ENCODE measurements at regions not wholly inside any gene's neighbourhood (a gene's known extent, or its start where the extent isn't known, plus 50 kb on each side); places are given as distances from the start of the nearest gene placed in this dataset.
"Not testable (repeated sequence)": the region's sequence is repeated elsewhere in the genome, so short reads cannot be mapped to it uniquely, and the experiment has no call there.

- H3K27me3 Mint-ChIP-seq; H3K9me3 Mint-ChIP-seq (ENCODE audit: low read depth); H3K4me3 Mint-ChIP-seq; H3K4me1 Mint-ChIP-seq (ENCODE audit: low read depth); H3K27ac Mint-ChIP-seq; H3K36me3 Mint-ChIP-seq: not testable (repeated sequence)
These were observed 155.0 kb downstream of the THBS2 start for GRCh38 chr6:169098651-169099050.

GRCh38 chr6:169098116-169098515 lies 155.5 kb downstream of the THBS2 start:
- H3K4me1 Mint-ChIP-seq (ENCODE audit: low read depth) = no peaks in the 10 kb centered on the region
- no peak overlapping the region for H3K4me3 Mint-ChIP-seq
- H3K9me3 Mint-ChIP-seq (ENCODE audit: low read depth) = no peaks in the 10 kb centered on the region
- peaks cover 10% of the 10 kb centered on the region for H3K27me3 Mint-ChIP-seq
- no peaks in the 10 kb centered on the region for H3K36me3 Mint-ChIP-seq
- H3K27ac Mint-ChIP-seq = no peak overlapping the region

- H3K27me3 Mint-ChIP-seq = peaks cover 10% of the 10 kb centered on the region
- no peaks in the 10 kb centered on the region for H3K4me1 Mint-ChIP-seq (ENCODE audit: low read depth)
- H3K9me3 Mint-ChIP-seq (ENCODE audit: low read depth) = no peaks in the 10 kb centered on the region
- H3K4me3 Mint-ChIP-seq = no peak overlapping the region
- no peaks in the 10 kb centered on the region for H3K36me3 Mint-ChIP-seq
- no peak overlapping the region for H3K27ac Mint-ChIP-seq
These were observed 156.2 kb downstream of the THBS2 start for GRCh38 chr6:169097381-169097959.

GRCh38 chr6:169096388-169096787 lies 157.3 kb downstream of the THBS2 start:
- no peaks in the 10 kb centered on the region for H3K36me3 Mint-ChIP-seq
- H3K4me3 Mint-ChIP-seq = no peak overlapping the region
- H3K27me3 Mint-ChIP-seq = peaks cover 6% of the 10 kb centered on the region
- no peaks in the 10 kb centered on the region for H3K4me1 Mint-ChIP-seq (ENCODE audit: low read depth)
- H3K27ac Mint-ChIP-seq = no peak overlapping the region
- peaks cover 4% of the 10 kb centered on the region for H3K9me3 Mint-ChIP-seq (ENCODE audit: low read depth)

GRCh38 chr6:169095153-169095552 lies 158.5 kb downstream of the THBS2 start:
- peaks cover 8% of the 10 kb centered on the region for H3K9me3 Mint-ChIP-seq (ENCODE audit: low read depth)
- peaks cover 5% of the 10 kb centered on the region for H3K27me3 Mint-ChIP-seq
- no peak overlapping the region for H3K27ac Mint-ChIP-seq

GRCh38 chr6:169094552-169094950 lies 159.1 kb downstream of the THBS2 start:
- H3K27me3 Mint-ChIP-seq = peaks cover 3% of the 10 kb centered on the region
- no peak overlapping the region for H3K27ac Mint-ChIP-seq
- peaks cover 13% of the 10 kb centered on the region for H3K9me3 Mint-ChIP-seq (ENCODE audit: low read depth)
- H3K4me1 Mint-ChIP-seq (ENCODE audit: low read depth) = no peaks in the 10 kb centered on the region
- no peak overlapping the region for H3K4me3 Mint-ChIP-seq
- H3K36me3 Mint-ChIP-seq = peaks cover 2% of the 10 kb centered on the region

More at GRCh38 chr6:169095153-169095552, 158.5 kb downstream of the THBS2 start:
- Mint-ChIP-seq H3K36me3 (peaks cover under 1% of the 10 kb centered on the region), H3K4me3 (no peak overlapping the region), H3K4me1 (ENCODE audit: low read depth) (no peaks in the 10 kb centered on the region)

GRCh38 chr6:169093770-169094551 lies 159.7 kb downstream of the THBS2 start:
- H3K27me3 Mint-ChIP-seq = peaks cover 3% of the 10 kb centered on the region
- H3K27ac Mint-ChIP-seq = no peak overlapping the region
- H3K4me3 Mint-ChIP-seq = no peak overlapping the region
- H3K36me3 Mint-ChIP-seq = peaks cover 2% of the 10 kb centered on the region
- no peaks in the 10 kb centered on the region for H3K4me1 Mint-ChIP-seq (ENCODE audit: low read depth)
- H3K9me3 Mint-ChIP-seq (ENCODE audit: low read depth) = peaks cover 15% of the 10 kb centered on the region

GRCh38 chr6:169093066-169093723 lies 160.5 kb downstream of the THBS2 start:
- H3K4me3 Mint-ChIP-seq = no peak overlapping the region
- no peak overlapping the region for H3K27ac Mint-ChIP-seq
- peaks cover 2% of the 10 kb centered on the region for H3K36me3 Mint-ChIP-seq
- no peaks in the 10 kb centered on the region for H3K4me1 Mint-ChIP-seq (ENCODE audit: low read depth)
- H3K9me3 Mint-ChIP-seq (ENCODE audit: low read depth) = peaks cover 17% of the 10 kb centered on the region
- peaks cover 3% of the 10 kb centered on the region for H3K27me3 Mint-ChIP-seq

GRCh38 chr6:169092375-169092774 lies 161.3 kb downstream of the THBS2 start:
- Mint-ChIP-seq H3K36me3 (peaks cover 2% of the 10 kb centered on the region), H3K27me3 (peaks cover 2% of the 10 kb centered on the region), H3K4me3 (no peak overlapping the region), H3K27ac (no peak overlapping the region), H3K9me3 (ENCODE audit: low read depth) (peaks cover 17% of the 10 kb centered on the region), H3K4me1 (ENCODE audit: low read depth) (no peaks in the 10 kb centered on the region)

GRCh38 chr6:169090514-169091127 lies 163.0 kb downstream of the THBS2 start:
- H3K36me3 Mint-ChIP-seq; H3K4me1 Mint-ChIP-seq (ENCODE audit: low read depth); H3K27me3 Mint-ChIP-seq; H3K4me3 Mint-ChIP-seq; H3K27ac Mint-ChIP-seq: not testable (repeated sequence)
- H3K9me3 Mint-ChIP-seq (ENCODE audit: low read depth) = peaks cover 17% of the 10 kb centered on the region

- Mint-ChIP-seq H3K4me1 (ENCODE audit: low read depth) (no peaks in the 10 kb centered on the region), H3K27ac (no peak overlapping the region), H3K36me3 (peaks cover 2% of the 10 kb centered on the region), H3K9me3 (ENCODE audit: low read depth) (peaks cover 17% of the 10 kb centered on the region), H3K27me3 (no peaks in the 10 kb centered on the region), H3K4me3 (no peak overlapping the region)
These were observed 164.9 kb downstream of the THBS2 start for GRCh38 chr6:169088762-169089161.

GRCh38 chr6:169087443-169088041 lies 166.1 kb downstream of the THBS2 start:
- Mint-ChIP-seq H3K4me1 (ENCODE audit: low read depth) (no peaks in the 10 kb centered on the region), H3K4me3 (no peak overlapping the region), H3K27ac (no peak overlapping the region), H3K27me3 (no peaks in the 10 kb centered on the region), H3K9me3 (ENCODE audit: low read depth) (peaks cover 17% of the 10 kb centered on the region), H3K36me3 (peaks cover 2% of the 10 kb centered on the region)

- H3K9me3 Mint-ChIP-seq (ENCODE audit: low read depth) = peaks cover 14% of the 10 kb centered on the region
- not testable (repeated sequence) for H3K27me3 Mint-ChIP-seq; H3K27ac Mint-ChIP-seq; H3K4me3 Mint-ChIP-seq; H3K36me3 Mint-ChIP-seq; H3K4me1 Mint-ChIP-seq (ENCODE audit: low read depth)
These were observed 167.0 kb downstream of the THBS2 start for GRCh38 chr6:169086616-169087015.

- Mint-ChIP-seq H3K4me1 (ENCODE audit: low read depth) (no peaks in the 10 kb centered on the region), H3K36me3 (peaks cover 2% of the 10 kb centered on the region), H3K4me3 (no peak overlapping the region), H3K27ac (no peak overlapping the region), H3K27me3 (no peaks in the 10 kb centered on the region), H3K9me3 (ENCODE audit: low read depth) (peaks cover 10% of the 10 kb centered on the region)
These were observed 167.6 kb downstream of the THBS2 start for GRCh38 chr6:169086020-169086419.

- no peak overlapping the region for H3K4me3 Mint-ChIP-seq
These were observed 168.2 kb downstream of the THBS2 start for GRCh38 chr6:169085466-169085865.

More at GRCh38 chr6:169085466-169085865, 168.2 kb downstream of the THBS2 start:
- peaks cover 2% of the 10 kb centered on the region for H3K36me3 Mint-ChIP-seq
- peaks cover 10% of the 10 kb centered on the region for H3K9me3 Mint-ChIP-seq (ENCODE audit: low read depth)
- no peaks in the 10 kb centered on the region for H3K4me1 Mint-ChIP-seq (ENCODE audit: low read depth)
- no peaks in the 10 kb centered on the region for H3K27me3 Mint-ChIP-seq
- H3K27ac Mint-ChIP-seq = no peak overlapping the region

Measured in activated naive CD8-positive, alpha-beta T cell (primary cell).